Glutamatergic neuron (in vitro differentiated cells): ENCODE measurements at regions not wholly inside any gene's neighbourhood (a gene's known extent, or its start where the extent isn't known, plus 50 kb on each side); places are given as distances from the start of the nearest gene placed in this dataset.

ENCODE experiments used
- DNase-seq: peaks from one replicate; pipeline ENCODE4 v3.0.0; 2022
- H3K27ac Mint-ChIP-seq: one replicate; pipeline ENCODE4 v1.8.0; 2020; ENCODE audit warnings: mild to moderate bottlenecking, mixed read lengths, inconsistent platforms; ENCODE audit not compliant: unreplicated experiment
- H3K27me3 Mint-ChIP-seq: one replicate; pipeline ENCODE4 v1.8.0; 2020; ENCODE audit warnings: mild to moderate bottlenecking, moderate library complexity, mixed read lengths, inconsistent platforms; ENCODE audit not compliant: unreplicated experiment
- H3K36me3 Mint-ChIP-seq: one replicate; pipeline ENCODE4 v1.8.0; 2020; ENCODE audit warnings: mild to moderate bottlenecking, mixed read lengths, inconsistent platforms; ENCODE audit not compliant: unreplicated experiment
- H3K4me1 Mint-ChIP-seq: one replicate; pipeline ENCODE4 v1.8.0; 2020; ENCODE audit warnings: mild to moderate bottlenecking, low read depth, mixed read lengths, inconsistent platforms; ENCODE audit not compliant: unreplicated experiment
- H3K4me3 Mint-ChIP-seq: one replicate; pipeline ENCODE4 v1.8.0; 2020; ENCODE audit warnings: mild to moderate bottlenecking, mixed read lengths, inconsistent platforms; ENCODE audit not compliant: unreplicated experiment
- H3K9me3 Mint-ChIP-seq: one replicate; pipeline ENCODE4 v1.8.0; 2020; ENCODE audit warnings: mild to moderate bottlenecking, moderate library complexity, mixed read lengths, inconsistent platforms; ENCODE audit not compliant: unreplicated experiment
- TF ChIP-seq, protein P1 (sequence below): fragments of 200-600 bp; sonication (generic); IDR thresholded peaks from one replicate; pipeline ENCODE4 v1.5.0; 2021; ENCODE audit not compliant: partially characterized antibody, unreplicated experiment

GRCh38 chr2:164110515-164110914 is 374.7 kb upstream of the FIGN start:
- no peak overlapping the region for H3K4me3 Mint-ChIP-seq
- no peaks in the 10 kb centered on the region for H3K9me3 Mint-ChIP-seq
- H3K4me1 Mint-ChIP-seq = no peaks in the 10 kb centered on the region
- TF ChIP-seq, protein P1, sequence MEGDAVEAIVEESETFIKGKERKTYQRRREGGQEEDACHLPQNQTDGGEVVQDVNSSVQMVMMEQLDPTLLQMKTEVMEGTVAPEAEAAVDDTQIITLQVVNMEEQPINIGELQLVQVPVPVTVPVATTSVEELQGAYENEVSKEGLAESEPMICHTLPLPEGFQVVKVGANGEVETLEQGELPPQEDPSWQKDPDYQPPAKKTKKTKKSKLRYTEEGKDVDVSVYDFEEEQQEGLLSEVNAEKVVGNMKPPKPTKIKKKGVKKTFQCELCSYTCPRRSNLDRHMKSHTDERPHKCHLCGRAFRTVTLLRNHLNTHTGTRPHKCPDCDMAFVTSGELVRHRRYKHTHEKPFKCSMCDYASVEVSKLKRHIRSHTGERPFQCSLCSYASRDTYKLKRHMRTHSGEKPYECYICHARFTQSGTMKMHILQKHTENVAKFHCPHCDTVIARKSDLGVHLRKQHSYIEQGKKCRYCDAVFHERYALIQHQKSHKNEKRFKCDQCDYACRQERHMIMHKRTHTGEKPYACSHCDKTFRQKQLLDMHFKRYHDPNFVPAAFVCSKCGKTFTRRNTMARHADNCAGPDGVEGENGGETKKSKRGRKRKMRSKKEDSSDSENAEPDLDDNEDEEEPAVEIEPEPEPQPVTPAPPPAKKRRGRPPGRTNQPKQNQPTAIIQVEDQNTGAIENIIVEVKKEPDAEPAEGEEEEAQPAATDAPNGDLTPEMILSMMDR = no peak
- H3K27me3 Mint-ChIP-seq = no peaks in the 10 kb centered on the region
- DNase-seq = no peak
- no peak overlapping the region for H3K27ac Mint-ChIP-seq
- H3K36me3 Mint-ChIP-seq = no peaks in the 10 kb centered on the region

- Mint-ChIP-seq H3K27ac (no peak overlapping the region), H3K4me1 (no peaks in the 10 kb centered on the region), H3K4me3 (no peak overlapping the region), H3K9me3 (no peaks in the 10 kb centered on the region), H3K36me3 (no peaks in the 10 kb centered on the region), H3K27me3 (no peaks in the 10 kb centered on the region)
- TF ChIP-seq, protein P1 = no peak
- no peak for DNase-seq
Observed at GRCh38 chr2:164109006-164109405, 373.2 kb upstream of the FIGN start.

DNA sequence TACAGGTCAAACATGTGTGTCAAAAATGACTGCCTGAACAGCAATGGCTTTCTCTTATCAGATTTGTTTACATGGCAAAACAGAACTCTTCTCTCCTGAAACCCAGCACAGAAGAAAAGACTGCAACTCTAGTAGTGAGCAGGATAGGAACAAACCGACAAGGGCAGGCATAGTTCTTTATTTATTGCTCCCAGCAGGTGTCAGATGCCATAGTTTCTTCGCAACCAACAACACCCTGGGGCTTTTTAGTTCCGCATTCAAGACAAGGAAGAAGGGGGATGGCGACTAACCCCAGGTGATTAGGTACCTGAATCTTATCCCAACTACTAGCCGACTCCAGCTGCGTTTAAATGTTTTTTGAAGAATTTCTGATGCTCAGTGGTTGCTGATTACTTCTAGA is 367.5 kb upstream of the FIGN start:
- TF ChIP-seq, protein P1 = no peak
- Mint-ChIP-seq H3K4me3 (no peak overlapping the region), H3K9me3 (no peaks in the 10 kb centered on the region), H3K27me3 (no peaks in the 10 kb centered on the region), H3K36me3 (no peaks in the 10 kb centered on the region), H3K4me1 (no peaks in the 10 kb centered on the region), H3K27ac (no peak overlapping the region)
- DNase-seq = no peak

- TF ChIP-seq, protein P1 = no peak
- H3K4me1 Mint-ChIP-seq = no peaks in the 10 kb centered on the region
- H3K36me3 Mint-ChIP-seq = no peaks in the 10 kb centered on the region
- H3K27ac Mint-ChIP-seq = no peak overlapping the region
- no peaks in the 10 kb centered on the region for H3K9me3 Mint-ChIP-seq
- H3K4me3 Mint-ChIP-seq = no peak overlapping the region
- H3K27me3 Mint-ChIP-seq = no peaks in the 10 kb centered on the region
- DNase-seq = no peak
Observed at GRCh38 chr2:164102366-164102765, 366.6 kb upstream of the FIGN start.

GRCh38 chr2:164091673-164092072 is 355.9 kb upstream of the FIGN start:
- TF ChIP-seq, protein P1 = no peak
- H3K9me3 Mint-ChIP-seq = no peaks in the 10 kb centered on the region
- no peak overlapping the region for H3K27ac Mint-ChIP-seq
- H3K36me3 Mint-ChIP-seq = no peaks in the 10 kb centered on the region
- no peak for DNase-seq
- no peaks in the 10 kb centered on the region for H3K27me3 Mint-ChIP-seq
- H3K4me1 Mint-ChIP-seq = no peaks in the 10 kb centered on the region
- no peak overlapping the region for H3K4me3 Mint-ChIP-seq
